ENCODE measurements at regions not wholly inside any gene's neighbourhood (a gene's known extent, or its start where the extent isn't known, plus 50 kb on each side); places are given as distances from the start of the nearest gene placed in this dataset.

DNA sequence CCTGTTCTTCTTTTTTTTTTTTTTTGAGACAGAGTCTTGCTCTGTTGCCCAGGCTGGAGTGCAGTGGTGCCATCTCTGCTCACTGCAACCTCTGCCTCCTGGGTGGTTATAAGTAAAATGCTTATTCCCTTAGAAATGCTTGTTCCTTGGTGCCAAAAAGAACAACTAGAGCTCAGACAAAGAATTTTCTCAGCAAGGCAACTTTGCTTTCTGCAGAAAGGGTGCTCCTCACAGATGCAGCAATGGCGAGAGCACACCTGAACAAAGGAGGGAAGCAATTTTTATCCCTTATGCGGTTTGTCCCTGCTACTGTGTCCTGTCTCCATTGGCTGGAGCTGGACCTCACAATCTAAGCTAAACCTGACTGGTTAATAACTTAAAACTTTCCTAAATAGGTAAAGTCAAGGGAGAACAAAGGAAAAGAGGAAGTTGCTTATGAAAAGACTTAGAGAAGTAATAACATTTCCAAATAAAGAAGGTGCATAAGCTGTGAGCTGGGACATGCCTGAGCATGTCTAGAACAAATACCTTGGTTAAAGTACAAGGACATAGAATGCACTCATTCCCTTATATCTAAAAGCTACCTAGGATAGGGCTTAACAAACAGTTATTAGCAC, 90.0 kb upstream of the PRR5 start:
- WGBS, 2 donors, result 88 to 95% methylated on average over 2 of the region's 2 CpGs
- DNase-seq (no peak), ATAC-seq (ENCODE audit: low FRiP score) (no peak)
- Histone ChIP-seq H3K36me3 (ENCODE audit: control insufficient read depth in 1 of 2, insufficient read depth in 2 of 2, low read length in 1 of 2) (no peaks in the 10 kb centered on the region), H3K4me3 (ENCODE audit: low read length in 2 of 2) (no peak overlapping the region), H3K27me3 (ENCODE audit: control insufficient read depth in 1 of 2, insufficient read depth in 2 of 2, low read length in 1 of 2) (no peaks in the 10 kb centered on the region), H3K27ac (ENCODE audit: low read depth in 1 of 2, low read length in 2 of 2) (no peak overlapping the region), H3K9me3 (ENCODE audit: control insufficient read depth, low read length) (peaks cover 4% of the 10 kb centered on the region), H3K4me1 (ENCODE audit: control insufficient read depth in 1 of 2, insufficient read depth in 2 of 2, low read length in 2 of 2) (no peaks in the 10 kb centered on the region)
- intact Hi-C loops (cut with DNase I), result no loop called here

DNA sequence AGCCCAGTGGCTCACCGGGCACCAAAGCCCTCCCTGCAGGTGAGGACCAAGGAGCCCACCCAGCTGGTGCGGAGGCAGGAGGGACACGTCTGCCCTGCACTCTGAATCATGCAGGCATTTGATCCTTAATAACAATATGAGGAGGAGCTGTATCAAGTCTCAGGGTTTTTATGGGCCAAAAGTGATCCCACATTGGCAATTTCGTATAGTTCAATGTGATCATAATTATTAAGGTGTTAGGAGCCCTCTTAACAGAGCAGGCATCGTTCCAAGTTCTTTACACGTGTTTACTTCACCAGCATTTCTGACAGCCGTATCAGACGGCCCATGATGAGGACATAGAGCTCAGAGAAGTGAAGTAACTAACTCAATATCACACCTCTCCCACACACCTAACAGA, 91.9 kb upstream of the PRR5 start:
- H3K36me3 ChIP-seq (ENCODE audit: control insufficient read depth in 1 of 2, insufficient read depth in 2 of 2, low read length in 1 of 2), result no peaks in the 10 kb centered on the region
- ATAC-seq (ENCODE audit: low FRiP score) (no peak), DNase-seq (peak in 1 of 2 donors; percentile 53)
- intact Hi-C loops (cut with DNase I), result no loop called here
- 85 to 86% methylated on average over 8 of the region's 8 CpGs for WGBS, 2 donors
- no peak overlapping the region for H3K27ac ChIP-seq (ENCODE audit: low read depth in 1 of 2, low read length in 2 of 2)
- H3K27me3 ChIP-seq (ENCODE audit: control insufficient read depth in 1 of 2, insufficient read depth in 2 of 2, low read length in 1 of 2), result no peaks in the 10 kb centered on the region
- H3K9me3 ChIP-seq (ENCODE audit: control insufficient read depth, low read length), result peaks cover 2% of the 10 kb centered on the region
- no peaks in the 10 kb centered on the region for H3K4me1 ChIP-seq (ENCODE audit: control insufficient read depth in 1 of 2, insufficient read depth in 2 of 2, low read length in 2 of 2)
- H3K4me3 ChIP-seq (ENCODE audit: low read length in 2 of 2), result no peak overlapping the region

DNA sequence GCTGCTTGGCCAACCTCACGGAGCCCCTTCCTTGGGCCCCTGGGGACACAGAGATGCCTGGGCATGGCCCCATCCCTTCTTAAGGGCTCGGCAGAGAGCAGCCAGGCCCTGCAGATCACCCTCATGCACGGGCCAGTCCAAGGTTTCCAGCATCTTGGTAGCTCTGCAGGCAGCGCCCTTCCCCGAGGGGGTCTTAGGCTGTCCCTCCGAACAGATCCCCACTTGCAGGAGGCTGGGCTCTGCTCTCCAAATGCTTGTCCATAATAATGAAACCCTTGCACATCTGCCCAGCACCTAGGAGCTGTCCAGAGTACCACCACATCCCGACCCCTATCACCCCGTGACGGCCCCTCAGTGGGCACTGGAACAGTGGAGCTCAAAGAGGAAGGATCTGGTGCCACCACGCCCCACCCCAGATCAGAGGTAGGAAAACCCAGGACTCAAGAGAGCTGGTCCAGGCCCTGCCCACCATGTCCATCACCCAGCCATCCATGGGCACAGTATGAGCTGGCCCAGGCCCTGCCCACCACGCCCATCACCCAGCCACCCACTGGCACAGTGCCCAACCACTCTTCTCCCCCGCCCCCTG, 92.5 kb upstream of the PRR5 start:
- H3K4me3 ChIP-seq (ENCODE audit: low read length in 2 of 2), result no peak overlapping the region
- H3K27me3 ChIP-seq (ENCODE audit: control insufficient read depth in 1 of 2, insufficient read depth in 2 of 2, low read length in 1 of 2), result no peaks in the 10 kb centered on the region
- no peaks in the 10 kb centered on the region for H3K4me1 ChIP-seq (ENCODE audit: control insufficient read depth in 1 of 2, insufficient read depth in 2 of 2, low read length in 2 of 2)
- H3K36me3 ChIP-seq (ENCODE audit: control insufficient read depth in 1 of 2, insufficient read depth in 2 of 2, low read length in 1 of 2), result no peaks in the 10 kb centered on the region
- no peak overlapping the region for H3K27ac ChIP-seq (ENCODE audit: low read depth in 1 of 2, low read length in 2 of 2)
- intact Hi-C loops (cut with DNase I), result no loop called here
- H3K9me3 ChIP-seq (ENCODE audit: control insufficient read depth, low read length), result no peaks in the 10 kb centered on the region
- WGBS, 2 donors, result 72 to 74% methylated on average over 12 of the region's 12 CpGs
- DNase-seq (peak in 1 of 2 donors; percentile 55), ATAC-seq (ENCODE audit: low FRiP score) (no peak)

DNA sequence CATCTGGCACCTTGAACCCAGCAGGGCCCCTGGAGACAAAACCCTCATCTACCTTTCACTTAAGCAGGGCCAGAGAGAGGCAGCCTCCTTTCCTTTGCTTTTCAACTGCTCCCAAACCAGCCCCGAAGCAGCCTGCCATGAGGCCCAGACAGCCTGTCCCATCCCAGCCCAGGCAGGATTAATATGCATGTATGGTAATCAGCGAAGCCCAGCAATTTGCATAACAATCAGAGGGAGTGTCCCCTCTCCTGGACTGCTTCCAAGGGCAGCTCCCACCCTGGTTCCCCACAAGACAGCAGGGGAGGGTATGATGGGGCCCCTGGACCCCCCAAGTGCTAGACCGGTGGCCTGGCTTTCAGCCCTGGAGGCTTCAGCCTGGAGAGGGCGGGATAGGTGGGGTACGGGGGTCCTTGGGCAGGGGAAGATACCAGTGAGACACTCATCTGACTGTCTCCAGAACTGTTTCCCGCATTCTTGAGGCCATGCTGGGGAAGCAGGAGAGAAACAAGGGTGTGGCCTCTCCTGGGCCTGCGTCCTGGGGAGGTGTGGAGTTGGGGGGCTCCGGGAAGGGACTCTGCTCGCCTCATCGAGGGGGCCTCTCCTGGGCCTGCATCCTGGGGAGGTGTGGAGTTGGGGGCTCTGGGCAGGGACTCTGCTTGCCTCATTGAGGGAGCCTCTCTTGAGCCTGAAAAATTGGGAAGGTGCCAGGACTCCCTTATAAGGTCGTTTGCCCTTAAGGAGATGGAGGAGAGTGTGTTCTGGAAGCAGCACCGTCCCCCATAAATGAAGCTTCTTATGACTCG, 93.2 kb upstream of the PRR5 start:
- no peak for ATAC-seq (ENCODE audit: low FRiP score)
- 56 to 59% methylated on average over 12 to 13 of the region's 13 CpGs for WGBS, 2 donors

DNA sequence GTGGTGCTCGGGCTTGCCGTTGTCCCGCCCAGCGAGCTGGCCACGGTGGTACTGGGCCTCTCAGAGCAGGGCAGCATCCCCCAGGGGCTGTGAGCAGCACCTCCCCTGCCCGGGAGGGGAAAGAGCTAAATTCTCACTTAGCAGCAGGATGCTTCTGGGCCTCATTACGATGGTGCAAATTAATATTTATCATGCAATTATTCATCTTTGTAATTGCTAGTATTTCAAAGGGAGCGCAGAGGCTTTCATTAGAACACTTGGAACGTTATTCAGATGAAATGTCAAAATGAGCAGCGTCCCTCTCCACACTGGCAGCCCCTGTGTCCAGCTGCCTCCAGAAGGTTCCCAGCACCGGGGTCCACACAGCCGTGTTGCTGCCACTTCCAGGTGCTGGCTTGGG, 95.9 kb upstream of the PRR5 start:
- WGBS, 2 donors, result 56 to 60% methylated on average over 12 of the region's 12 CpGs

More for the DNA sequence above, 93.2 kb upstream of the PRR5 start:
- intact Hi-C loops (cut with DNase I), result no loop called here
- no peak overlapping the region for H3K27ac ChIP-seq (ENCODE audit: low read depth in 1 of 2, low read length in 2 of 2)
- no peaks in the 10 kb centered on the region for H3K36me3 ChIP-seq (ENCODE audit: control insufficient read depth in 1 of 2, insufficient read depth in 2 of 2, low read length in 1 of 2)
- H3K27me3 ChIP-seq (ENCODE audit: control insufficient read depth in 1 of 2, insufficient read depth in 2 of 2, low read length in 1 of 2), result no peaks in the 10 kb centered on the region
- H3K9me3 ChIP-seq (ENCODE audit: control insufficient read depth, low read length), result no peaks in the 10 kb centered on the region
- peak in 1 of 2 donors; percentile 54 for DNase-seq
- H3K4me1 ChIP-seq (ENCODE audit: control insufficient read depth in 1 of 2, insufficient read depth in 2 of 2, low read length in 2 of 2), result no peaks in the 10 kb centered on the region
- no peak overlapping the region for H3K4me3 ChIP-seq (ENCODE audit: low read length in 2 of 2)

DNA sequence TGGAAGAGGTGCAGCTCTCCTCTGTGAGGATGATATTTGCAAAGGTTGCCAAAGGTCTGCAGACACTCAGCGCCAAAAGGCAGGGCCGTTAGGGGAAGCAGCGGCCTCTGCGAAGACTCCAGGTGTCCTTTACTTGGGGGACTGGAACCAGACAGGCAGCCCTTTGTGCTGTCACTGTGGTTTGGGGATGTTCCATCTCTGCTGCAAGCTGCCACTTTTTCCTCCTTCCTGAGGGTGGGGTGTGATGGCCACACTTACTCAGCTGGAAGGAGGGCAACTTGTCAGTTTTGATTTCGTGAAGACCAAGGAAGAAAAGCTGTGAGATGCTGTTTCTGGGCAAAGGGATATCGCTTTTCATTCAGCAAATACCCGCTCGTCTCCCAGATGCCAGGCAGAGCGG, 96.5 kb upstream of the PRR5 start:
- no peaks in the 10 kb centered on the region for H3K4me1 ChIP-seq (ENCODE audit: control insufficient read depth in 1 of 2, insufficient read depth in 2 of 2, low read length in 2 of 2)
- no peaks in the 10 kb centered on the region for H3K36me3 ChIP-seq (ENCODE audit: control insufficient read depth in 1 of 2, insufficient read depth in 2 of 2, low read length in 1 of 2)
- no peaks in the 10 kb centered on the region for H3K9me3 ChIP-seq (ENCODE audit: control insufficient read depth, low read length)
- ATAC-seq (ENCODE audit: low FRiP score), result no peak
- no peaks in the 10 kb centered on the region for H3K27me3 ChIP-seq (ENCODE audit: control insufficient read depth in 1 of 2, insufficient read depth in 2 of 2, low read length in 1 of 2)
- DNase-seq, result no peak
- H3K4me3 ChIP-seq (ENCODE audit: low read length in 2 of 2), result no peak overlapping the region
- H3K27ac ChIP-seq (ENCODE audit: low read depth in 1 of 2, low read length in 2 of 2), result no peak overlapping the region
- intact Hi-C loops (cut with DNase I), result no loop called here
- WGBS, 2 donors, result 64 to 65% methylated on average over 9 of the region's 9 CpGs

More for the DNA sequence above, 95.9 kb upstream of the PRR5 start:
- Histone ChIP-seq H3K27me3 (ENCODE audit: control insufficient read depth in 1 of 2, insufficient read depth in 2 of 2, low read length in 1 of 2) (no peaks in the 10 kb centered on the region), H3K9me3 (ENCODE audit: control insufficient read depth, low read length) (no peaks in the 10 kb centered on the region), H3K4me1 (ENCODE audit: control insufficient read depth in 1 of 2, insufficient read depth in 2 of 2, low read length in 2 of 2) (no peaks in the 10 kb centered on the region), H3K4me3 (ENCODE audit: low read length in 2 of 2) (no peak overlapping the region), H3K27ac (ENCODE audit: low read depth in 1 of 2, low read length in 2 of 2) (no peak overlapping the region), H3K36me3 (ENCODE audit: control insufficient read depth in 1 of 2, insufficient read depth in 2 of 2, low read length in 1 of 2) (no peaks in the 10 kb centered on the region)
- no peak for ATAC-seq (ENCODE audit: low FRiP score)
- intact Hi-C loops (cut with DNase I), result no loop called here
- no peak for DNase-seq

DNA sequence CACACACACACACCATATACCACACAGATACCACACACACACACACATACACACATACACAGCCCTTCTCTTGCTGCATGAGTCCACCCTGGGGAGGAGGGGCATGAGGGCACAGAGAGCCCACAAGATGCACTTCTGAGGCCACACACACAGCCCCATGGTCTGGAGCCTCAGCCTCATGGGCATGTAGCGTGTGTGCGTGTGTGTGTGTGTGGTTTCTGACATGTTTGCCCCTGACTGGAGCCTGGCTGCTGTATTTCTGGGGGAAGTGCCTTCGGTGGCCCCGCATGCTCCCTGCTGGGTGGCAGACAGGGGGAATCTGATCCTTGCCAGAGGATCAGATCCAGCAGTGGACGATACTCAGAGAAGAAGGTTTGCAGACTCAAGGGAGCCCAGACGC, 97.0 kb upstream of the PRR5 start:
- WGBS, 2 donors, result 54 to 60% methylated on average over 6 of the region's 6 CpGs
- H3K9me3 ChIP-seq (ENCODE audit: control insufficient read depth, low read length), result no peaks in the 10 kb centered on the region

DNA sequence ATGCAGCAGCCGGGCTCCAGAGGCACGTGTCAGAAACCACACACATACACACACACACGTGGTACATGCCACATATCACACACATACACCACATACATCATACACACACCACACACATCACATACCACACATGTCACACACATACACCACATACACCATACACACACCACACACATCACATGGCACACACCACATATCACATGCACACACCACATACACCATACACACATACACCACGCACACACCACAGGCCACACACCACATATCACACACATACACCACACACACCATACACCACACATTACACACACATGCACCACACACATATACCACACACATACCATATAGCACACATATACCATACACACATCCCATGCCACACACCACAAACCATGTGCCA, 97.5 kb upstream of the PRR5 start:
- Histone ChIP-seq H3K4me3 (ENCODE audit: low read length in 2 of 2) (no peak overlapping the region), H3K4me1 (ENCODE audit: control insufficient read depth in 1 of 2, insufficient read depth in 2 of 2, low read length in 2 of 2) (no peaks in the 10 kb centered on the region), H3K36me3 (ENCODE audit: control insufficient read depth in 1 of 2, insufficient read depth in 2 of 2, low read length in 1 of 2) (no peaks in the 10 kb centered on the region), H3K9me3 (ENCODE audit: control insufficient read depth, low read length) (no peaks in the 10 kb centered on the region), H3K27ac (ENCODE audit: low read depth in 1 of 2, low read length in 2 of 2) (no peak overlapping the region), H3K27me3 (ENCODE audit: control insufficient read depth in 1 of 2, insufficient read depth in 2 of 2, low read length in 1 of 2) (no peaks in the 10 kb centered on the region)
- 84 to 88% methylated on average over 4 of the region's 4 CpGs for WGBS, 2 donors
- intact Hi-C loops (cut with DNase I), result no loop called here
- DNase-seq (no peak), ATAC-seq (ENCODE audit: low FRiP score) (no peak)

More for the DNA sequence above, 97.0 kb upstream of the PRR5 start:
- no peaks in the 10 kb centered on the region for H3K27me3 ChIP-seq (ENCODE audit: control insufficient read depth in 1 of 2, insufficient read depth in 2 of 2, low read length in 1 of 2)
- H3K4me3 ChIP-seq (ENCODE audit: low read length in 2 of 2), result no peak overlapping the region
- intact Hi-C loops (cut with DNase I), result no loop called here
- ATAC-seq (ENCODE audit: low FRiP score) (no peak), DNase-seq (no peak)
- H3K27ac ChIP-seq (ENCODE audit: low read depth in 1 of 2, low read length in 2 of 2), result no peak overlapping the region
- H3K36me3 ChIP-seq (ENCODE audit: control insufficient read depth in 1 of 2, insufficient read depth in 2 of 2, low read length in 1 of 2), result no peaks in the 10 kb centered on the region
- no peaks in the 10 kb centered on the region for H3K4me1 ChIP-seq (ENCODE audit: control insufficient read depth in 1 of 2, insufficient read depth in 2 of 2, low read length in 2 of 2)

DNA sequence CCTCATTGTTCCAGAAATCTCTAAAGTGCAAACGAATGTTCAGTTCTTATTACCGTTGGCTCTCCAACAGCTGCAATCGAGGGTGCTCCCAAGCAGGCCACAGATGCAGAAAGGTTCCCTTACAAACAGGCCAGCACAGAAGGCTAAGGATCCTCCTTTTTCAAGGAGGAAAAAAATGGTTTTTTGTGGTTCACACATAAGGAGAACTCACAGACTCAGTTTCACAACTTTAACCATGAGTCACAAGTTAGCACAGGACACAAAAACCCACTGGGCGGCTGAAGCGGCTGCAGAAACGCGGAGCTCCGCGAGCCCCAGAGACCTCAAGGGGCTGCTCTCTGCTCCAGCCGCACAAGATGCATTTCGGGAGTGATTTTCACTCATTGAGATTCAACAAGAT, 98.2 kb upstream of the PRR5 start:
- H3K4me1 ChIP-seq (ENCODE audit: control insufficient read depth in 1 of 2, insufficient read depth in 2 of 2, low read length in 2 of 2), result no peaks in the 10 kb centered on the region
- H3K27me3 ChIP-seq (ENCODE audit: control insufficient read depth in 1 of 2, insufficient read depth in 2 of 2, low read length in 1 of 2), result no peaks in the 10 kb centered on the region
- no peak for DNase-seq
- intact Hi-C loops (cut with DNase I), result no loop called here
- H3K27ac ChIP-seq (ENCODE audit: low read depth in 1 of 2, low read length in 2 of 2), result no peak overlapping the region
- H3K36me3 ChIP-seq (ENCODE audit: control insufficient read depth in 1 of 2, insufficient read depth in 2 of 2, low read length in 1 of 2), result no peaks in the 10 kb centered on the region
- no peak overlapping the region for H3K4me3 ChIP-seq (ENCODE audit: low read length in 2 of 2)
- no peak for ATAC-seq (ENCODE audit: low FRiP score)
- no peaks in the 10 kb centered on the region for H3K9me3 ChIP-seq (ENCODE audit: control insufficient read depth, low read length)
- 85 to 86% methylated on average over 11 of the region's 11 CpGs for WGBS, 2 donors

Measured in aorta (tissue), 5 donors.